Caco-2 (cell line): ENCODE measurements at regions not wholly inside any gene's neighbourhood (a gene's known extent, or its start where the extent isn't known, plus 50 kb on each side); places are given as distances from the start of the nearest gene placed in this dataset.
A peak's percentile ranks its signal among the peaks of the same experiment; 100 is the strongest.

Source experiments
- BruUV-seq: library from RNA; stranded (reverse); fragments of 400-500 nt; replicated peaks from 2 replicates; lab custom pipeline; 2021; lab: Mats Ljungman, UMichigan
- CTCF ChIA-PET: fragments of 300-600 bp; sonication (Branson Sonifier 250); formaldehyde crosslinking; loops from one replicate; lab custom pipeline; 2022; ENCODE audit warnings: antibody characterized with exemption; lab: Charles Lee
- POLR2A ChIA-PET: fragments of 300-600 bp; sonication (Branson Sonifier 250); formaldehyde crosslinking; loops from one replicate; lab custom pipeline; 2022; ENCODE audit warnings: antibody characterized with exemption; lab: Charles Lee
- DNase-seq, 2 experiments: peaks; one replicate each; pipeline versions ENCODE4 v3.0.0 to v3.0.0-alpha.2; 2020 to 2022
- H3K27me3 ChIP-seq: replicated peaks from 2 replicates; pipeline ENCODE4 v1.6.0; 2011; ENCODE audit warnings: low read length; ENCODE audit not compliant: control insufficient read depth, insufficient read depth
- H3K36me3 ChIP-seq: 2 replicates; pipeline ENCODE4 v1.5.1; 2011; ENCODE audit warnings: low read length; ENCODE audit not compliant: control insufficient read depth, insufficient read depth
- H3K4me1 ChIP-seq: fragments of 250-450 bp; sonication (Bioruptor Pico); 2 replicates; pipeline ENCODE4 v1.5.1; 2020; ENCODE audit warnings: mild to moderate bottlenecking
- H3K4me3 ChIP-seq: 2 replicates; pipeline ENCODE4 v1.5.1; 2011; ENCODE audit warnings: low read depth, mild to moderate bottlenecking, control low read depth, low read length
- H3K9me3 ChIP-seq: fragments of 250-450 bp; sonication (Bioruptor Pico); 2 replicates; pipeline ENCODE4 v1.5.1; 2020; ENCODE audit warnings: mild to moderate bottlenecking, moderate library complexity
- H3K27ac Mint-ChIP-seq: one replicate; pipeline ENCODE4 v1.8.0; 2022; ENCODE audit warnings: mixed read lengths; ENCODE audit not compliant: unreplicated experiment
- H3K27me3 Mint-ChIP-seq: one replicate; pipeline ENCODE4 v1.8.0; 2022; ENCODE audit warnings: mixed read lengths; ENCODE audit not compliant: insufficient read depth, unreplicated experiment
- H3K36me3 Mint-ChIP-seq: one replicate; pipeline ENCODE4 v1.8.0; 2022; ENCODE audit warnings: mild to moderate bottlenecking, mixed read lengths; ENCODE audit not compliant: insufficient read depth, unreplicated experiment
- H3K4me1 Mint-ChIP-seq: one replicate; pipeline ENCODE4 v1.8.0; 2022; ENCODE audit warnings: low read depth, mixed read lengths; ENCODE audit not compliant: unreplicated experiment
- H3K4me3 Mint-ChIP-seq: one replicate; pipeline ENCODE4 v1.8.0; 2022; ENCODE audit warnings: mild to moderate bottlenecking, moderate library complexity, mixed read lengths; ENCODE audit not compliant: unreplicated experiment
- H3K9me3 Mint-ChIP-seq: one replicate; pipeline ENCODE4 v1.8.0; 2022; ENCODE audit warnings: mixed read lengths; ENCODE audit not compliant: unreplicated experiment
- CTCF ChIP-seq, 2 experiments: fragments of 200-600 bp in 1 of 2; IDR thresholded peaks; 1 replicate in 1 of 2; 2 replicates in 1 of 2; pipeline versions ENCODE4 v1.5.1 to v1.8.0; 2011 to 2022; ENCODE audit warnings: antibody characterized with exemption in 1 of 2, control low read depth in 1 of 2, inconsistent platforms in 1 of 2, low read depth in 1 of 2, low read length in 1 of 2, mild to moderate bottlenecking in 1 of 2, moderate library complexity in 1 of 2; ENCODE audit not compliant: insufficient read depth in 1 of 2, severe bottlenecking in 1 of 2, unreplicated experiment in 1 of 2
- intact Hi-C: fragments of 100-400 bp; cut with micrococcal nuclease; formaldehyde crosslinking; loops from one replicate; pipeline ENCODE4 v1.10.0; 2022; ENCODE audit not compliant: unreplicated experiment

- Mint-ChIP-seq H3K4me1 (no peaks in the 10 kb centered on the region), H3K9me3 (no peaks in the 10 kb centered on the region), H3K36me3 (no peaks in the 10 kb centered on the region), H3K4me3 (no peak overlapping the region), H3K27me3 (no peaks in the 10 kb centered on the region), H3K27ac (no peak overlapping the region)
- TF ChIP-seq CTCF (IDR thresholded peaks at IDR 0.05; ENCODE audit: insufficient read depth in 1 of 2, low read depth in 1 of 2, low read length in 1 of 2, severe bottlenecking in 1 of 2, unreplicated experiment in 1 of 2), result no peak
- no peaks in the 10 kb centered on the region for H3K36me3 ChIP-seq
- H3K4me1 ChIP-seq, result no peaks in the 10 kb centered on the region
- intact Hi-C loops, result no loop called here
- BruUV-seq, result no TSS peak
- no peaks in the 10 kb centered on the region for H3K27me3 ChIP-seq
- DNase-seq, result no peak
- H3K4me3 ChIP-seq, result no peak overlapping the region
- CTCF ChIA-PET, result no interaction called here
- POLR2A ChIA-PET, result no interaction called here
- H3K9me3 ChIP-seq, result no peaks in the 10 kb centered on the region
Observed at GRCh38 chr4:125734504-125734903, 419.7 kb downstream of the FAT4 start.

GRCh38 chr4:125735102-125735501 is 420.3 kb downstream of the FAT4 start:
- ChIA-PET POLR2A (no interaction called here), CTCF (no interaction called here)
- Histone ChIP-seq H3K4me1 (no peaks in the 10 kb centered on the region), H3K4me3 (no peak overlapping the region), H3K36me3 (no peaks in the 10 kb centered on the region), H3K9me3 (no peaks in the 10 kb centered on the region), H3K27me3 (no peaks in the 10 kb centered on the region)
- Mint-ChIP-seq H3K4me3 (no peak overlapping the region), H3K36me3 (no peaks in the 10 kb centered on the region), H3K27ac (no peak overlapping the region), H3K4me1 (no peaks in the 10 kb centered on the region), H3K9me3 (no peaks in the 10 kb centered on the region), H3K27me3 (no peaks in the 10 kb centered on the region)
- TF ChIP-seq CTCF (IDR thresholded peaks at IDR 0.05; ENCODE audit: insufficient read depth in 1 of 2, low read depth in 1 of 2, low read length in 1 of 2, severe bottlenecking in 1 of 2, unreplicated experiment in 1 of 2), result no peak
- no TSS peak for BruUV-seq
- peak in 1 of 2 experiments; percentile 7 for DNase-seq
- intact Hi-C loops, result no loop called here

- no peaks in the 10 kb centered on the region for H3K36me3 Mint-ChIP-seq
- TF ChIP-seq CTCF (IDR thresholded peaks at IDR 0.05; ENCODE audit: insufficient read depth in 1 of 2, low read depth in 1 of 2, low read length in 1 of 2, severe bottlenecking in 1 of 2, unreplicated experiment in 1 of 2), result no peak
- BruUV-seq, result no TSS peak
- DNase-seq, result no peak
- no peaks in the 10 kb centered on the region for H3K9me3 ChIP-seq
- H3K27ac Mint-ChIP-seq, result no peak overlapping the region
- H3K4me1 Mint-ChIP-seq, result no peaks in the 10 kb centered on the region
- no peaks in the 10 kb centered on the region for H3K27me3 ChIP-seq
- ChIA-PET CTCF (no interaction called here), POLR2A (no interaction called here)
- H3K36me3 ChIP-seq, result no peaks in the 10 kb centered on the region
- intact Hi-C loops, result no loop called here
- no peak overlapping the region for H3K4me3 ChIP-seq
- H3K9me3 Mint-ChIP-seq, result no peaks in the 10 kb centered on the region
- no peak overlapping the region for H3K4me3 Mint-ChIP-seq
- no peaks in the 10 kb centered on the region for H3K4me1 ChIP-seq
- no peaks in the 10 kb centered on the region for H3K27me3 Mint-ChIP-seq
Observed at GRCh38 chr4:125736057-125736456, 421.3 kb downstream of the FAT4 start.
